GM10847 (cell line): ENCODE measurements at regions not wholly inside any gene's neighbourhood (a gene's known extent, or its start where the extent isn't known, plus 50 kb on each side); places are given as distances from the start of the nearest gene placed in this dataset.

Experiments used
- POLR2A ChIP-seq: IDR thresholded peaks from 2 replicates; pipeline ENCODE4 v1.6.1; 2011; ENCODE audit not compliant: insufficient read length; ENCODE audit errors: extremely low read depth

GRCh38 chr1:54497338-54497737 is 50.7 kb upstream of the ACOT11 start:
- no peak for TF ChIP-seq POLR2A

- no peak for TF ChIP-seq POLR2A
Observed at GRCh38 chr1:54495954-54496353, 52.1 kb upstream of the ACOT11 start.

- TF ChIP-seq POLR2A = no peak
Observed at GRCh38 chr1:54493608-54494007, 54.4 kb upstream of the ACOT11 start.

- TF ChIP-seq POLR2A = no peak
Observed at GRCh38 chr1:54490361-54491248, 57.4 kb upstream of the ACOT11 start.

GRCh38 chr1:54489627-54490250 is 58.3 kb upstream of the ACOT11 start:
- no peak for TF ChIP-seq POLR2A

- TF ChIP-seq POLR2A = no peak
Observed at GRCh38 chr1:54488779-54489626, 59.0 kb upstream of the ACOT11 start.

- TF ChIP-seq POLR2A = peak; percentile 23
Observed at GRCh38 chr1:54488065-54488750, 59.8 kb upstream of the ACOT11 start.

- no peak for TF ChIP-seq POLR2A
Observed at GRCh38 chr1:54487571-54488050, 60.4 kb upstream of the ACOT11 start.

GRCh38 chr1:54486907-54487306 is 61.1 kb upstream of the ACOT11 start:
- no peak for TF ChIP-seq POLR2A

- TF ChIP-seq POLR2A = no peak
Observed at GRCh38 chr1:54485416-54485815, 62.6 kb upstream of the ACOT11 start.

GRCh38 chr1:54483875-54484437 is 64.1 kb upstream of the ACOT11 start:
- TF ChIP-seq POLR2A = no peak

GRCh38 chr1:54481201-54481884 is 66.7 kb upstream of the ACOT11 start:
- TF ChIP-seq POLR2A = no peak

GRCh38 chr1:54480525-54480848 is 67.5 kb upstream of the ACOT11 start:
- no peak for TF ChIP-seq POLR2A

GRCh38 chr1:54479841-54480524 is 68.0 kb upstream of the ACOT11 start:
- no peak for TF ChIP-seq POLR2A
